ENCODE measurements at regions not wholly inside any gene's neighbourhood (a gene's known extent, or its start where the extent isn't known, plus 50 kb on each side); places are given as distances from the start of the nearest gene placed in this dataset.

DNA sequence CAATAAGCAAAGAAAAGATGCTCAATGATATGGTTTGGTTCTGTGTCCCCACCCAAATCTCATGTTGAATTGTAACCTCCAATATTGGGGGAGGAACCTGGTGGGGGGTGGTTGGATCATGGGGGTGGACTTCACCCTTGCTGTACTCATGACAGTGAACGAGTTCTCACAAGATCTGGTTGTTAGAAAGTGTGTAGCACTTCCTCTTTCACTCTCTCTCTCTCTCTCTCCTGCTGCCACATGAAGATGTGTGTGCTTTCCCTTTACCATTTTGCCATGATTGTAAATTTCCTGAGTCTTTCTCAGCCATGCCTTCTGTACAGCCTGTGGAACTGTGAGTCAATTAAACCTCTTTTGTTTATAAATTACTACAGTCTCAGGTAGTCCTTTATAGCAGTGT, 248.4 kb downstream of the HHIPL2 start:
- TF ChIP-seq, protein P1, sequence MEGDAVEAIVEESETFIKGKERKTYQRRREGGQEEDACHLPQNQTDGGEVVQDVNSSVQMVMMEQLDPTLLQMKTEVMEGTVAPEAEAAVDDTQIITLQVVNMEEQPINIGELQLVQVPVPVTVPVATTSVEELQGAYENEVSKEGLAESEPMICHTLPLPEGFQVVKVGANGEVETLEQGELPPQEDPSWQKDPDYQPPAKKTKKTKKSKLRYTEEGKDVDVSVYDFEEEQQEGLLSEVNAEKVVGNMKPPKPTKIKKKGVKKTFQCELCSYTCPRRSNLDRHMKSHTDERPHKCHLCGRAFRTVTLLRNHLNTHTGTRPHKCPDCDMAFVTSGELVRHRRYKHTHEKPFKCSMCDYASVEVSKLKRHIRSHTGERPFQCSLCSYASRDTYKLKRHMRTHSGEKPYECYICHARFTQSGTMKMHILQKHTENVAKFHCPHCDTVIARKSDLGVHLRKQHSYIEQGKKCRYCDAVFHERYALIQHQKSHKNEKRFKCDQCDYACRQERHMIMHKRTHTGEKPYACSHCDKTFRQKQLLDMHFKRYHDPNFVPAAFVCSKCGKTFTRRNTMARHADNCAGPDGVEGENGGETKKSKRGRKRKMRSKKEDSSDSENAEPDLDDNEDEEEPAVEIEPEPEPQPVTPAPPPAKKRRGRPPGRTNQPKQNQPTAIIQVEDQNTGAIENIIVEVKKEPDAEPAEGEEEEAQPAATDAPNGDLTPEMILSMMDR (IDR thresholded peaks at IDR 0.05; ENCODE audit: low read length), result no peak
- no peak for TF ChIP-seq EZH2phosphoT487 (IDR thresholded peaks at IDR 0.05; ENCODE audit: low read length)
- TF ChIP-seq EZH2 (optimal IDR thresholded peaks at IDR 0.05; ENCODE audit: low read depth, low read length), result no peak
